HG02642 (cell line): ENCODE measurements at regions not wholly inside any gene's neighbourhood (a gene's known extent, or its start where the extent isn't known, plus 50 kb on each side); places are given as distances from the start of the nearest gene placed in this dataset.

Experiments used
- ATAC-seq: cut with Tn5 transposase; IDR thresholded peaks from one replicate; pipeline ENCODE4 v1.9.1; 2021; ENCODE audit warnings: mild to moderate bottlenecking; ENCODE audit not compliant: unreplicated experiment, poor library complexity

DNA sequence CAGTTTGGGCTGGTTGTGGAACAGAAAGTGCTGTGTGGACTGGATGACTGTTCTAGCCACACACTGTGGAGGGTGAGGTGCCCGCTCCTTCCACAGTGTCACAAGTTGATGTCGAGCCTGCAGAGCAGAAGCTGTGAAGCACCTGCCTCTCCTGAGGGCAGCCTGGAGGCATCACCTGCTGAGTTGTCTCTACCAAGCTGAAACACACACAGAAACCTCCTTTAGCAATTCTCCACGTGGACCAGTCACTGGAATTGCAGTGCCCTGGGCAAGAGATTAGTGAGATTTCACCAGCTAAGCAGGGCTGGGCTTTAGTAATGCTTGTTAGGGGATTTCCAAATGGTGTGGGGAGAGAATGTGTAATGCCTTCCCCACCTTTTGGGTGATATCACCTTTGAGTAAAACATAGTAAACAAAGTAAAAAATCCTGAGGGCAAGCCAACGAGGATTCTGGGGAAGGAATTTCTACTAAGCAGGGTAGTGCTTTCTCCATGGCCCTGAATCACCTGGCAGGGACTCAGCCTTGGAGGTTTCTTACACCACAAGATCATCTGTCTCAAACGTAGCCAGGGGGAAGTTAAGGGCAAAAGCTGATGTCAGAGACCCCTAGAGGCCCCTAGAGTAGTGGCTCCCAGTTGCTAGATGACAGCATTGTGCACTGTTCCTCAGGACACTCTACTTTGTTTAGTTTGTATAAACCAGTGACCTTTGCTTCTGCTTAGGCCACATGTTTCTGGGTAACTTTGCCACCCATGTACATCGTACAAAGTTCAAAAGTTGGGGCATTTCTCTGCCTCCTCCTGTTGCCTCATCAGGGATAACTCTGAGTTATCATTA lies 233.1 kb upstream of the IGFBP3 start:
- no peak for ATAC-seq

GRCh38 chr7:46153583-46153950 lies 232.5 kb upstream of the IGFBP3 start:
- ATAC-seq: no peak

DNA sequence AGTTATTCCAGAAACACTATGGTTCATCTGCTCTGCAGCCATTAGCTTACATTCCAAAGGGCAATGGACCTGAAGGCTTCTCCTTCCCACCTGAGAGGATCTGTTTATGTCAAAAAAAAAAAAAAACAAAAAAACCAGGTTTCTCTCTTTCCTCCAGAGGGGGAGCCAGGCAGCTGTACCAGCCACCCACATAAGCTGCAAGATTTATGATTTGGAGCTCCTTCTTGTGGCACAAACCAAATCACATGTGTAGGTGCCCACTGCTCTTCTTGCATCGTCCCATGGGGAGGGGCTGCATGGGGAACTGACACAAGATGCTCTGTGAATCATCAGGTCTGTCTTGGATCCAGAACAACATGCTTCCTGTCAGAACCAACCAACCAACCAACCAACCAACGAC lies 231.6 kb upstream of the IGFBP3 start:
- ATAC-seq: no peak

DNA sequence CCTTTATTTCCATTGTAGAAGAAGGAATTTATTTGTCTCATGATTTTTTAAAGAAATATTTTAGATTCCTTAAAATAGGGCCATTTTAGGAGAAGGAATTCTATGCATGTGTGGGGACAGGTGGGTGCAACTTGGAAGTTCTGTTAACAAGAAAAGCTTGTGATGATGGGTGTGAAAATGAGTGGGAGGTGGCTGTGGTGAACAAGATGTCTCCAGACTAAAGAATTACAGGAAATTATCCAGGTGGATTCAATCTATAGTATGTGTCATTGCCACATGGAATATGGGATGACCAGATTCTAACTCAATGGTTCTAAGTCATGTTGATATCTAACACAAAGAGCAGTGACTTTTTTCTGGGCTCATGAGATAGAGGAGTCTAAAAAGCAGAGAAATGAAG lies 229.6 kb upstream of the IGFBP3 start:
- ATAC-seq: no peak

DNA sequence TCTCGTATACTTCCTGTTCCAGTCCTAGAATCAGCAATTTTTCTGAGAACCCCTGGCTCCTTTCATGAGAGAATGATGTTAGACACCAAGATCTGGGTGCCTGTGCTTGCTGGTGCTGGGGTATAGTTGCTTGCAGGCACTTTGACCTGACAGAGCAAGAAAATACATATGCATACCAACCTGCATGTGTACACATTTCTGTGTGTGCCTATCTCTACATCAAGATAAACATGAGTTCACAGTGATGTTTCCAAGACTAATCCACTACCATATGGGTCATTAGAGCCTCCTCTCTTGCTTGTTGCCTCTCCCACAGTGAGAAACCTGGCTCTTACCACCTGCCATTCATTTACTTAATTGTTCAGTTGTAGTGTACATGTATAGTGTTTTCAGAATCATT lies 229.1 kb upstream of the IGFBP3 start:
- ATAC-seq: no peak

- ATAC-seq: no peak
Observed at GRCh38 chr7:46147871-46148270, 226.8 kb upstream of the IGFBP3 start.

DNA sequence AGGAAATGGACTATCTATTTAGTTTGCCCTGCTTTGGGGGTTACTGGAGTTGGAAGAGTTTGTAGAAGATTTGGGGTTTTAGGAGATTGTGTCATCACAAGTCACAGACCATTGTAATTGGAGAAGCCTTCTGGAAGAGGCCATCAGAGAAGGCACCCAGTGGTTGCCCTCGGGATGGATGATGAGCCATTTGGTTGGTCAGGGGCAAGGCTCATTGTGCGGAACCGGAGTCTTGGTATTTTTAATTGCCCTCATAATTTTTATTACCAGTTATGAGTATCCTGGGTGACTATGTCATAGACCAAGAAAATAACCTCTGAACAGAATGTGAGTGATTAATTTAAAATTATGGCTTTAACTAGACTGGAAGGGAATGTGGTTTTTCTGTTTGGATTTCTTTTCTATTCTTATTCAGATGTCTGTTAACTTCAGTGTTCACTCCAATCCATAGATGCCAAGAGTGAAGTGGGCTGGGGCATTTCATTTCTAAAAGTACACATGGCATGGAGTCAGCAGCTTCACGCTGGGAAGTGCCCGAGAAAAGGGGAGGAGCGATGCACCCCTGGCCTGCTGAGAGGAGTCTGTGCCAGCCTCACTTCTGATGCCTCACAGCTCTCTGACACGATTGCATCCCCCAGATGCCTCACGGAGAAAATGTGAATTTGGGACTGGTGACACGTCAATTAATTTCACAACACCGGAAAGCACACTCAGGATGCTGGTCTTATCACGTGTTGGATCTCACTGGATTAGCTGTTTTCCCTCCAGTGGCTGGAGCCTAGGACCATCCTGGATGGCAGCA lies 225.6 kb upstream of the IGFBP3 start:
- ATAC-seq: no peak

GRCh38 chr7:46145412-46145811 lies 224.3 kb upstream of the IGFBP3 start:
- no peak for ATAC-seq

GRCh38 chr7:46143949-46144917 lies 223.2 kb upstream of the IGFBP3 start:
- ATAC-seq: no peak

GRCh38 chr7:46143421-46143820 lies 222.3 kb upstream of the IGFBP3 start:
- no peak for ATAC-seq

GRCh38 chr7:46139079-46139478 lies 218.0 kb upstream of the IGFBP3 start:
- no peak for ATAC-seq

DNA sequence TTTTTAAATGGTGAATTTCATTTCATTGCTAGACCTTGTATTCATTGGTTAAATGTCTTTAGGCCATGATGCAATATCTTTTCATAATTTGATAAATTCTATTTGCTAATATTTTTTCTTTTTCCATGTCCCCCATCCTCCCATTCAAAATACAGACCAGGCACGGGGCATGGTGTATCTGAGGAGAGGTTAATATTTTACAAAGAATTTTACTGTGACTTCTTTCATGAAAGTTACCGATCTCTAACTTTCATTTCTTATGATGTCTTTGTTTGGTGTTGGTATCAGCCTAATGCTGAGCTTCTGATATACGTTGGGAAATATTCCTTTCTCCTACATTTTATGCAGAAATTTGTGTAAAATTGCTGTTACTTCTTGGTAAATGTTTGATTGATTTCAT lies 216.7 kb upstream of the IGFBP3 start:
- no peak for ATAC-seq

GRCh38 chr7:46135557-46135956 lies 214.5 kb upstream of the IGFBP3 start:
- ATAC-seq: no peak

- ATAC-seq: no peak
Observed at GRCh38 chr7:46134795-46135194, 213.7 kb upstream of the IGFBP3 start.

- no peak for ATAC-seq
Observed at GRCh38 chr7:46134385-46134784, 213.3 kb upstream of the IGFBP3 start.

GRCh38 chr7:46133751-46134150 lies 212.7 kb upstream of the IGFBP3 start:
- ATAC-seq: no peak

GRCh38 chr7:46133072-46133471 lies 212.0 kb upstream of the IGFBP3 start:
- ATAC-seq: no peak

GRCh38 chr7:46131916-46132795 lies 211.1 kb upstream of the IGFBP3 start:
- no peak for ATAC-seq

DNA sequence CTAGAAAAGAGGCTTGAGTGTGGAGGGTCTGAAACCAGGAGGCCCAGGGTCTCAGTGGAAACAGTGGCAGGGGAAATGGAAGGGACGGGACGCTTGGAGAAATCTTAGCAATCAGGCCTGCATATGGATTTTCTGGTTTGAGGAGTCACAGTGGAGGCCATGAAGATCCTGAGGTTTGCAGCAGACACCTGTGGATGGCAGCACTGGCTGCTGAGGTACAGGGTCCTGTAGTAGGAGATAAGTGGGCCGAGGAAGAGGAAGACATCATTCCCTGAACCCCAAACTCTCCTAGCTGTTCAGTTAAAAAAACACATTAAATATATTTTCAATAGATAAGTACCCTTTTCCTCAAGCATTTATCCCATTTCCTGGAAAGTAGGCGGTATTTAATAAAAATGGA lies 208.8 kb upstream of the IGFBP3 start:
- no peak for ATAC-seq

GRCh38 chr7:46127814-46128213 lies 206.7 kb upstream of the IGFBP3 start:
- no peak for ATAC-seq
